Fibroblast of skin of right biceps (primary cell): ENCODE measurements at regions not wholly inside any gene's neighbourhood (a gene's known extent, or its start where the extent isn't known, plus 50 kb on each side); places are given as distances from the start of the nearest gene placed in this dataset.
A peak's percentile ranks its signal among the peaks of the same experiment; 100 is the strongest.

Source experiments
- DNase-seq: peaks from one replicate; pipeline ENCODE4 v3.0.0-alpha.2; 2013

- DNase-seq, result no peak
Observed at GRCh38 chr4:123575291-123575690, 178.7 kb downstream of the SPRY1 start.

- DNase-seq, result no peak
Observed at GRCh38 chr4:123577225-123577906, 180.8 kb downstream of the SPRY1 start.

GRCh38 chr4:123578276-123579029 lies 181.9 kb downstream of the SPRY1 start:
- no peak for DNase-seq

- DNase-seq, result no peak
Observed at GRCh38 chr4:123579961-123580360, 183.4 kb downstream of the SPRY1 start.

- no peak for DNase-seq
Observed at GRCh38 chr4:123580981-123581664, 184.5 kb downstream of the SPRY1 start.

- no peak for DNase-seq
Observed at GRCh38 chr4:123581802-123582201, 185.2 kb downstream of the SPRY1 start.

- DNase-seq, result no peak
Observed at GRCh38 chr4:123583043-123583442, 186.4 kb downstream of the SPRY1 start.

GRCh38 chr4:123585111-123585510 lies 188.5 kb downstream of the SPRY1 start:
- DNase-seq, result no peak

GRCh38 chr4:123587983-123588494 lies 191.4 kb downstream of the SPRY1 start:
- DNase-seq, result peak; percentile 23

GRCh38 chr4:123588631-123589241 lies 192.1 kb downstream of the SPRY1 start:
- peak; percentile 23 for DNase-seq

GRCh38 chr4:123589301-123589700 lies 192.7 kb downstream of the SPRY1 start:
- DNase-seq, result no peak

- no peak for DNase-seq
Observed at GRCh38 chr4:123591875-123592274, 195.3 kb downstream of the SPRY1 start.

- DNase-seq, result no peak
Observed at GRCh38 chr4:123593655-123594054, 197.1 kb downstream of the SPRY1 start.

- DNase-seq, result no peak
Observed at GRCh38 chr4:123596805-123597204, 200.2 kb downstream of the SPRY1 start.

- peak; percentile 50 for DNase-seq
Observed at GRCh38 chr4:123597586-123597985, 201.0 kb downstream of the SPRY1 start.

GRCh38 chr4:123598331-123598730 lies 201.7 kb downstream of the SPRY1 start:
- no peak for DNase-seq

- DNase-seq, result peak; percentile 41
Observed at GRCh38 chr4:123599061-123599919, 202.7 kb downstream of the SPRY1 start.

GRCh38 chr4:123599920-123600810 lies 203.6 kb downstream of the SPRY1 start:
- peak; percentile 55 for DNase-seq

- no peak for DNase-seq
Observed at GRCh38 chr4:123600987-123601904, 204.7 kb downstream of the SPRY1 start.

GRCh38 chr4:123602007-123602406 lies 205.4 kb downstream of the SPRY1 start:
- DNase-seq, result no peak
